Keratinocyte (primary cell): ENCODE measurements at regions not wholly inside any gene's neighbourhood (a gene's known extent, or its start where the extent isn't known, plus 50 kb on each side); places are given as distances from the start of the nearest gene placed in this dataset.
"Not testable (repeated sequence)": the region's sequence is repeated elsewhere in the genome, so short reads cannot be mapped to it uniquely, and the experiment has no call there.

Experiments
- EZH2 ChIP-seq: IDR thresholded peaks from one replicate; pipeline ENCODE4 v1.6.1; 2012; ENCODE audit warnings: inconsistent platforms, mild to moderate bottlenecking, low read length, moderate library complexity
- TF ChIP-seq, protein P1 (sequence below), 3 experiments: IDR thresholded peaks in 1 of 3; conservative IDR thresholded peaks in 1 of 3; optimal IDR thresholded peaks in 1 of 3; 2 replicates in 2 of 3; 3 replicates in 1 of 3; pipeline versions ENCODE3 to v1.5.1; 2011; ENCODE audit warnings: low read length in 3 of 3, mild to moderate bottlenecking in 3 of 3, moderate library complexity in 2 of 3, control low read depth in 1 of 3, inconsistent platforms in 1 of 3; ENCODE audit not compliant: insufficient read depth in 2 of 3; ENCODE audit errors: extremely low read depth in 1 of 3

DNA sequence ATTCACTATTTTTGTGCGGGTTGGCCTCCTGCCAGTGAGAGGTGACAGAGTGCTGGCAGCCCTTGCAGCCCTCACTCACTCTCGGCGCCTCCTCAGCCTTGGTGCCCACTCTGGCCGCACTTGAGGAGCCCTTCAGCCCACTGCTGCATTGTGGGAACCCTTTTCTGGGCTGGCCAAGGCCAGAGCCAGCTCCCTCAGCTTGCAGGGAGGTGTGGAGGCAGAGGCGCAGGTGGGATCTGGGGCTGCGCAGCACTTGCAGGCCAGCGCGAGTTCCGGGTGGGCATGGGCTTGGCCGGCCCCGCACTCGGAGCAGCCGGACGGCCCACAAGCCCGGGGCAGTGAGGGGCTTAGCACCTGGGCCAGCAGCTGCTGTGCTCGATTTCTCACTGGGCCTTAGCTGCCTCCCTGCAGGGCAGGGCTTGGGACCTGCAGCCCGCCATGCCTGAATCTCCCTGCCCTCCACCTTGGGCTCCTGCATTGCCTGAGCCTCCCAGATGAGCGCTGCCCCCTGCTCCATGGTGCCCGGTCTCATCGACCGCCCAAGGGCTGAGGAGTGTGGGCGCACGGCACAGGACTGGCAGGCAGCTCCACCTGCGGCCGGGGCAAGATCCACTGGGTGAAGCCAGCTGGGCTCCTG, 178.7 kb upstream of the PKP2 start:
- TF ChIP-seq EZH2 = not testable (repeated sequence)
- TF ChIP-seq, protein P1, sequence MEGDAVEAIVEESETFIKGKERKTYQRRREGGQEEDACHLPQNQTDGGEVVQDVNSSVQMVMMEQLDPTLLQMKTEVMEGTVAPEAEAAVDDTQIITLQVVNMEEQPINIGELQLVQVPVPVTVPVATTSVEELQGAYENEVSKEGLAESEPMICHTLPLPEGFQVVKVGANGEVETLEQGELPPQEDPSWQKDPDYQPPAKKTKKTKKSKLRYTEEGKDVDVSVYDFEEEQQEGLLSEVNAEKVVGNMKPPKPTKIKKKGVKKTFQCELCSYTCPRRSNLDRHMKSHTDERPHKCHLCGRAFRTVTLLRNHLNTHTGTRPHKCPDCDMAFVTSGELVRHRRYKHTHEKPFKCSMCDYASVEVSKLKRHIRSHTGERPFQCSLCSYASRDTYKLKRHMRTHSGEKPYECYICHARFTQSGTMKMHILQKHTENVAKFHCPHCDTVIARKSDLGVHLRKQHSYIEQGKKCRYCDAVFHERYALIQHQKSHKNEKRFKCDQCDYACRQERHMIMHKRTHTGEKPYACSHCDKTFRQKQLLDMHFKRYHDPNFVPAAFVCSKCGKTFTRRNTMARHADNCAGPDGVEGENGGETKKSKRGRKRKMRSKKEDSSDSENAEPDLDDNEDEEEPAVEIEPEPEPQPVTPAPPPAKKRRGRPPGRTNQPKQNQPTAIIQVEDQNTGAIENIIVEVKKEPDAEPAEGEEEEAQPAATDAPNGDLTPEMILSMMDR (optimal IDR thresholded peaks at IDR 0.05 in 1 of 3, IDR thresholded peaks at IDR 0.05 in 1 of 3, conservative IDR thresholded peaks at IDR 0.05 in 1 of 3; ENCODE audit: extremely low read depth in 1 of 3, insufficient read depth in 2 of 3, low read length in 3 of 3) = not testable (repeated sequence)
